ENCODE measurements at regions not wholly inside any gene's neighbourhood (a gene's known extent, or its start where the extent isn't known, plus 50 kb on each side); places are given as distances from the start of the nearest gene placed in this dataset.

GRCh38 chr4:11529625-11530201 is 101.0 kb upstream of the HS3ST1 start:
- Histone ChIP-seq H3K27me3 (ENCODE audit: control insufficient read depth in 4 of 4, insufficient read depth in 4 of 4, low read length in 3 of 4) (no peaks in the 10 kb centered on the region), H3K27ac (ENCODE audit: low read depth in 1 of 2, low read length in 2 of 2) (no peak overlapping the region), H3K9me3 (ENCODE audit: control insufficient read depth in 4 of 4, low read length in 3 of 4) (peaks cover 0 to 4% (median under 1%) of the 10 kb centered on the region in 4 donors), H3K9ac (ENCODE audit: low read depth in 1 of 2, low read length in 2 of 2) (no peak overlapping the region), H3K4me3 (ENCODE audit: low read depth in 1 of 3, low read length in 3 of 3) (no peak overlapping the region), H3K4me1 (ENCODE audit: control insufficient read depth in 4 of 4, insufficient read depth in 4 of 4, low read length in 3 of 4) (no peaks in the 10 kb centered on the region), H3K36me3 (ENCODE audit: control insufficient read depth in 4 of 4, insufficient read depth in 3 of 4, low read depth in 1 of 4, low read length in 3 of 4) (no peaks in the 10 kb centered on the region)
- DNase-seq (ENCODE audit: low spot score): no peak
- TF ChIP-seq REST (IDR thresholded peaks at IDR 0.05) (no peak), EGR1 (IDR thresholded peaks at IDR 0.05; ENCODE audit: low read depth in 2 of 2) (no peak), RXRA (IDR thresholded peaks at IDR 0.05) (no peak), HNF4G (IDR thresholded peaks at IDR 0.05) (no peak), GABPA (IDR thresholded peaks at IDR 0.05 in 1 of 2, conservative IDR thresholded peaks at IDR 0.05 in 1 of 2) (no peak), ZBTB33 (IDR thresholded peaks at IDR 0.05) (no peak), HNF4A (conservative IDR thresholded peaks at IDR 0.05) (no peak)
- 84% methylated on average over 9 of the region's 9 CpGs for WGBS

- Histone ChIP-seq H3K27ac (ENCODE audit: low read depth in 1 of 2, low read length in 2 of 2) (no peak overlapping the region), H3K9me3 (ENCODE audit: control insufficient read depth in 4 of 4, low read length in 3 of 4) (no peaks in the 10 kb centered on the region), H3K4me1 (ENCODE audit: control insufficient read depth in 4 of 4, insufficient read depth in 4 of 4, low read length in 3 of 4) (no peaks in the 10 kb centered on the region), H3K27me3 (ENCODE audit: control insufficient read depth in 4 of 4, insufficient read depth in 4 of 4, low read length in 3 of 4) (no peaks in the 10 kb centered on the region), H3K4me3 (ENCODE audit: low read depth in 1 of 3, low read length in 3 of 3) (no peak overlapping the region), H3K36me3 (ENCODE audit: control insufficient read depth in 4 of 4, insufficient read depth in 3 of 4, low read depth in 1 of 4, low read length in 3 of 4) (no peaks in the 10 kb centered on the region), H3K9ac (ENCODE audit: low read depth in 1 of 2, low read length in 2 of 2) (no peak overlapping the region)
- DNase-seq (ENCODE audit: low spot score): no peak
- WGBS: 92% methylated on average over 1 of the region's 1 CpG
- TF ChIP-seq HNF4A (conservative IDR thresholded peaks at IDR 0.05) (no peak), RAD21 (IDR thresholded peaks at IDR 0.05) (no peak), FOXA2 (IDR thresholded peaks at IDR 0.05) (no peak), FOXA1 (IDR thresholded peaks at IDR 0.05) (no peak), RXRA (IDR thresholded peaks at IDR 0.05) (no peak), JUND (IDR thresholded peaks at IDR 0.05) (no peak), ZBTB33 (IDR thresholded peaks at IDR 0.05) (no peak), REST (IDR thresholded peaks at IDR 0.05) (no peak), NR2F2 (IDR thresholded peaks at IDR 0.05) (no peak), GABPA (IDR thresholded peaks at IDR 0.05 in 1 of 2, conservative IDR thresholded peaks at IDR 0.05 in 1 of 2) (no peak), ATF3 (IDR thresholded peaks at IDR 0.05) (no peak), CTCF (IDR thresholded peaks at IDR 0.05; ENCODE audit: low read depth, low read length, missing input control) (no peak), SP1 (IDR thresholded peaks at IDR 0.05) (no peak), YY1 (IDR thresholded peaks at IDR 0.05) (no peak), EGR1 (IDR thresholded peaks at IDR 0.05; ENCODE audit: low read depth in 2 of 2) (no peak), TAF1 (conservative IDR thresholded peaks at IDR 0.05) (no peak)
Observed at GRCh38 chr4:11525085-11525484, 96.4 kb upstream of the HS3ST1 start.
